PFSK-1 (cell line): ENCODE measurements at regions not wholly inside any gene's neighbourhood (a gene's known extent, or its start where the extent isn't known, plus 50 kb on each side); places are given as distances from the start of the nearest gene placed in this dataset.

ENCODE experiments used
- FOXP2 ChIP-seq: optimal IDR thresholded peaks from 2 replicates; pipeline ENCODE3; 2011; ENCODE audit warnings: borderline replicate concordance, control low read depth, inconsistent platforms; ENCODE audit not compliant: insufficient read depth; ENCODE audit errors: extremely low read length, extremely low read depth
- POLR2AphosphoS5 ChIP-seq: IDR thresholded peaks from 2 replicates; pipeline ENCODE4 v1.6.1; 2012; ENCODE audit warnings: low read depth, mild to moderate bottlenecking, control low read depth, low read length, moderate library complexity
- SIN3A ChIP-seq: IDR thresholded peaks from 2 replicates; pipeline ENCODE4 v1.6.1; 2012; ENCODE audit warnings: mild to moderate bottlenecking, low read length, moderate library complexity, borderline replicate concordance; ENCODE audit not compliant: insufficient read depth
- TAF1 ChIP-seq: IDR thresholded peaks from 2 replicates; pipeline ENCODE4 v1.6.1; 2012; ENCODE audit warnings: low read length, control low read depth, borderline replicate concordance; ENCODE audit not compliant: insufficient read depth
- TF ChIP-seq, protein P1 (sequence below), 2 experiments: IDR thresholded peaks; 2 replicates each; pipeline versions ENCODE4 v1.6.1 to v1.8.0; 2011 to 2012; ENCODE audit warnings: low read depth in 2 of 2, low read length in 2 of 2, control low read depth in 1 of 2, inconsistent platforms in 1 of 2, mild to moderate bottlenecking in 1 of 2, moderate library complexity in 1 of 2; ENCODE audit not compliant: insufficient read depth in 1 of 2

DNA sequence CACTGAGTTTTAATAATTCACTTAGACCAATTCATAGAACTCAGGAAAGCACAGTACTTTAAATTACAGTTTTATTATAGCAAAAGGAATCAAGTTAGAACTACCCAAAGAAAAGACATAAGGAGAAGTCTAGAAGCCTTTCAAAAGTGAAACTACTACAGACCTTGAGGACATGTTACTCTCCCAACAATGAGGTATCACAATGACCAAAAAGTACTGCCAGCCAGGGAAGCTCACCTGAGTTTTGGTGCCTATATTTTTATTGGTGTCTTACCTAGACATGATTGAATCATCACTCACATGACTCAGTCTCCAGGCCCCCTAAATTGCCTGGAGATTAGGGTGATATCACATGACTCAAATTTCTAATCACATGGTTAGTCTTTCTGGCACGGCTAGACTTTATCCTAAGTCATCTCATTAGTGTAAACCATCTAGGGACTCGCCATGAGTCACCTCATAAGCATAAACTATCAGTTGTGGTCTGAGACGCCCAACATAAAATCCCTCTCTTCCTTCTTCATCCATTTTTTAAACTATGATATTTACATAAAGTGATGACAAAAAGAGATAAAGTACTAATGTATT is 372.3 kb downstream of the TMA16 start:
- no peak for TF ChIP-seq FOXP2
- TF ChIP-seq TAF1, result no peak
- TF ChIP-seq POLR2AphosphoS5, result no peak
- TF ChIP-seq SIN3A, result no peak
- TF ChIP-seq, protein P1, sequence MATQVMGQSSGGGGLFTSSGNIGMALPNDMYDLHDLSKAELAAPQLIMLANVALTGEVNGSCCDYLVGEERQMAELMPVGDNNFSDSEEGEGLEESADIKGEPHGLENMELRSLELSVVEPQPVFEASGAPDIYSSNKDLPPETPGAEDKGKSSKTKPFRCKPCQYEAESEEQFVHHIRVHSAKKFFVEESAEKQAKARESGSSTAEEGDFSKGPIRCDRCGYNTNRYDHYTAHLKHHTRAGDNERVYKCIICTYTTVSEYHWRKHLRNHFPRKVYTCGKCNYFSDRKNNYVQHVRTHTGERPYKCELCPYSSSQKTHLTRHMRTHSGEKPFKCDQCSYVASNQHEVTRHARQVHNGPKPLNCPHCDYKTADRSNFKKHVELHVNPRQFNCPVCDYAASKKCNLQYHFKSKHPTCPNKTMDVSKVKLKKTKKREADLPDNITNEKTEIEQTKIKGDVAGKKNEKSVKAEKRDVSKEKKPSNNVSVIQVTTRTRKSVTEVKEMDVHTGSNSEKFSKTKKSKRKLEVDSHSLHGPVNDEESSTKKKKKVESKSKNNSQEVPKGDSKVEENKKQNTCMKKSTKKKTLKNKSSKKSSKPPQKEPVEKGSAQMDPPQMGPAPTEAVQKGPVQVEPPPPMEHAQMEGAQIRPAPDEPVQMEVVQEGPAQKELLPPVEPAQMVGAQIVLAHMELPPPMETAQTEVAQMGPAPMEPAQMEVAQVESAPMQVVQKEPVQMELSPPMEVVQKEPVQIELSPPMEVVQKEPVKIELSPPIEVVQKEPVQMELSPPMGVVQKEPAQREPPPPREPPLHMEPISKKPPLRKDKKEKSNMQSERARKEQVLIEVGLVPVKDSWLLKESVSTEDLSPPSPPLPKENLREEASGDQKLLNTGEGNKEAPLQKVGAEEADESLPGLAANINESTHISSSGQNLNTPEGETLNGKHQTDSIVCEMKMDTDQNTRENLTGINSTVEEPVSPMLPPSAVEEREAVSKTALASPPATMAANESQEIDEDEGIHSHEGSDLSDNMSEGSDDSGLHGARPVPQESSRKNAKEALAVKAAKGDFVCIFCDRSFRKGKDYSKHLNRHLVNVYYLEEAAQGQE (IDR thresholded peaks at IDR 0.05; ENCODE audit: insufficient read depth in 1 of 2, low read depth in 2 of 2, low read length in 2 of 2), result no peak

DNA sequence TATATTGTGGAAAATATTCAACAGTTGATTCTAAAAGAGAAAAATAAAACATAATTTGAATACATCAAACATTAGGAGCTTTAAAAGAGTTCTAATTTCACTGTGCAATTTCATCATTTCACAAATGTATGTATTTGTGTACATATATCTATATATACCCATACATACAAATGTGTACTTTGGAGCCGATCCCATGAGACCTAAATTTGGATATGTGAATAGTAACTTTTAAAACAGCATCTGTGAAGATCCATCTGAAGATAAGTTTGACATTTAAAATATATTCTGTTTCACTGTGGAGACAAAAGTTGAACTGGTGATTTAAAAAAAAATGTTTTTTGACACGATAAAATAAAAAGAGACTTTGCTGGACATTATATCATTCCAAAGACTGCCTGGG is 374.0 kb downstream of the TMA16 start:
- TF ChIP-seq POLR2AphosphoS5, result no peak

DNA sequence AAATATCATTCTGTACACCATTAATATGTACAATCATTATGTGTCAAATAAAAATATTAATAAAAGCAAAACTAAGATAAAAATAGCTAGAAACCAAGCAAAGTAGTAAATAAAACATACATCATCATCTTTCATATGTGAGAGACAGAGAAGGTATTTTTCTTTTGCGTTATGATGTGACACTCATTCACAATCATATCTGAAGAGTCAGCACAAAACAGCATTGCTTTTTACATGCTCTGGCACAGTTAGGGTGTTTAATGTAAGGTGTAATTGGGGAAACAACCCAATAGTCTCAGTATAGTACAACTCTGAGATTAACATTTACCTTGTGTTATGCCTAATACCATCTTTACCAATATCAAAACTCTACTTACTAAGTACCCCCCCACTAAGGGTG is 376.6 kb downstream of the TMA16 start:
- no peak for TF ChIP-seq FOXP2
- no peak for TF ChIP-seq SIN3A
- TF ChIP-seq, protein P1 (IDR thresholded peaks at IDR 0.05; ENCODE audit: insufficient read depth in 1 of 2, low read depth in 2 of 2, low read length in 2 of 2), result no peak
- no peak for TF ChIP-seq TAF1
- TF ChIP-seq POLR2AphosphoS5, result no peak

DNA sequence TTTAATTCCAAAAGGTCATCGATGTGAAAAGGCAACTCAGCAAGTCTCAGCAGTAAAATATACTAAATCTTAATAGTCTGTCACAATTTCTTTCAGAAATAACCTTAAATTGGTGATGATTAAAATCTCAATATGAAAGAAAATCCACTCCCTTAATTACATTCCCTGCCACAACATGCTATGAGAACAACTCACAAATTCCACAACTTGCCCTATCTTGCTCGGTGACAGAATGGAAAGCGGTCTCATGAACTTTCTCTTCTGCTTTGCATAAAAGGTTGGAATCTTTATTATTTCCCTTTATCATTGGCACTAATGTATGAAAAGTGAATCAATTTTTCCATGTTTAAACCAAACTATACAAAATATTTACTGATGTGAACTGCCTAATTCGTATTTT is 380.8 kb downstream of the TMA16 start:
- TF ChIP-seq TAF1 (no peak), FOXP2 (no peak), SIN3A (no peak), POLR2AphosphoS5 (no peak)
- TF ChIP-seq, protein P1 (IDR thresholded peaks at IDR 0.05; ENCODE audit: insufficient read depth in 1 of 2, low read depth in 2 of 2, low read length in 2 of 2), result no peak

DNA sequence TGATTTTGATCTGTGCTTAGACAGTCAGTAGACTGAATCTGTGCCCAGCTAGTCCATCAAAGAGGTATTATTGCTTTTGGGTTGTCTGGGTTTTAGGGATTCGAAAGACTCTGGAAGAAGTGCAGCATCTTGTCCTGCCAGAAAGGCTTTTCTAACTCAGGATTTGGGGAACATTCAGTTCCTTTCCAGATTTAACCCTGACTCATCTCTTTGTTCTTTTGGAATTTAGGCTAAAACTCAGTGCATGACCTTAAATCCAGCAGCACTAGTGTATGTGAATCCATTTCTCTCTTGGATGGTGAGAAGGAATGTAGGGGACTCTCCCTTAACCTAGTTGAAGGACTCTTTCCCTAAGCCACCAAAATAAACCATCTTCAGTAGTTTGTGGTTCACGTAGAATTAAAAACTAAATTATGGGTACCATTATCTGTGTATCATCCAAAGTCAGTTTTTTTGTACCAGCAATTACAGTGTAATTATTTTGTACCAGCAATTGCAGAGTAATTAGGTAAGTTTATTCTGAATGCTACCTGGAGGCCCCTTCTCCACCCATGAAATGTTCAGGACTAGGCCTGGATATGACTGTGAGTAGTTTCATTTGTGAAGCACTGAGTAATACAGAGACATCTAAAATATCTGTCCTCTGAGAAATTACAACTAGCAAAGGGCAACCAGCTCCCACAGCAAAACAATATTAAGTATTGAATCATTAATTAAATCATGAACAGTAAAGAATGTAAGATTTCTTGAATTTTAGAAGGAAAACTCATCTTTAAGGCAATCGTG is 384.0 kb downstream of the TMA16 start:
- TF ChIP-seq SIN3A (no peak), FOXP2 (no peak), POLR2AphosphoS5 (no peak), TAF1 (no peak)
- TF ChIP-seq, protein P1 (IDR thresholded peaks at IDR 0.05; ENCODE audit: insufficient read depth in 1 of 2, low read depth in 2 of 2, low read length in 2 of 2), result no peak
